ENCODE measurements at regions not wholly inside any gene's neighbourhood (a gene's known extent, or its start where the extent isn't known, plus 50 kb on each side); places are given as distances from the start of the nearest gene placed in this dataset.

GRCh38 chr20:60358101-60358500, 399.9 kb downstream of the CDH26 start:
- TF ChIP-seq CTCF (IDR thresholded peaks at IDR 0.05) (no peak), POLR2A (IDR thresholded peaks at IDR 0.05) (no peak)

Measured in uterus (tissue), 2 donors.